Liver (tissue), 7 donors: ENCODE measurements at regions not wholly inside any gene's neighbourhood (a gene's known extent, or its start where the extent isn't known, plus 50 kb on each side); places are given as distances from the start of the nearest gene placed in this dataset.

Experiments used
- DNase-seq: peaks from one replicate; pipeline ENCODE4 v3.0.0-alpha.2; 2017; ENCODE audit warnings: low spot score
- H3K27ac ChIP-seq, 2 donors: one replicate each; pipeline ENCODE4 v1.7.0; 2013; ENCODE audit warnings: inconsistent platforms in 2 of 2, low read length in 2 of 2, control low read depth in 1 of 2, low read depth in 1 of 2, mild to moderate bottlenecking in 1 of 2
- H3K27me3 ChIP-seq, 4 donors: one replicate each; pipeline versions ENCODE4 v1.6.1 to v1.7.0; 2013; ENCODE audit warnings: low read length in 3 of 4, inconsistent platforms in 1 of 4, mild to moderate bottlenecking in 1 of 4, moderate library complexity in 1 of 4; ENCODE audit not compliant: control insufficient read depth in 4 of 4, insufficient read depth in 4 of 4
- H3K36me3 ChIP-seq, 4 donors: one replicate each; pipeline versions ENCODE4 v1.6.1 to v1.7.0; 2013; ENCODE audit warnings: low read length in 3 of 4, mild to moderate bottlenecking in 3 of 4, low read depth in 1 of 4, moderate library complexity in 1 of 4; ENCODE audit not compliant: control insufficient read depth in 4 of 4, insufficient read depth in 3 of 4
- H3K4me1 ChIP-seq, 4 donors: one replicate each; pipeline versions ENCODE4 v1.6.1 to v1.7.0; 2013; ENCODE audit warnings: low read length in 3 of 4, mild to moderate bottlenecking in 3 of 4, moderate library complexity in 1 of 4; ENCODE audit not compliant: control insufficient read depth in 4 of 4, insufficient read depth in 4 of 4
- H3K4me3 ChIP-seq, 3 donors: one replicate each; pipeline versions ENCODE4 v1.6.1 to v1.7.0; 2013; ENCODE audit warnings: low read length in 3 of 3, control low read depth in 1 of 3, low read depth in 1 of 3, mild to moderate bottlenecking in 1 of 3
- H3K9ac ChIP-seq, 2 donors: one replicate each; pipeline ENCODE4 v1.7.0; 2013; ENCODE audit warnings: low read length in 2 of 2, mild to moderate bottlenecking in 2 of 2, moderate library complexity in 2 of 2, control low read depth in 1 of 2, low read depth in 1 of 2
- H3K9me3 ChIP-seq, 4 donors: one replicate each; pipeline versions ENCODE4 v1.6.1 to v1.7.0; 2013; ENCODE audit warnings: low read length in 3 of 4; ENCODE audit not compliant: control insufficient read depth in 4 of 4
- EGR1 ChIP-seq, 2 donors: IDR thresholded peaks; 2 replicates each; pipeline ENCODE4 v1.6.1; 2016 to 2018; ENCODE audit warnings: antibody characterized with exemption in 2 of 2, low read depth in 2 of 2
- FOXA1 ChIP-seq: IDR thresholded peaks from 2 replicates; pipeline ENCODE4 v1.6.1; 2016; ENCODE audit warnings: antibody characterized with exemption
- GABPA ChIP-seq, 2 donors: IDR thresholded peaks in 1 of 2; conservative IDR thresholded peaks in 1 of 2; 2 replicates each; pipeline ENCODE4 v1.6.1; 2016; ENCODE audit warnings: antibody characterized with exemption in 2 of 2, mild to moderate bottlenecking in 1 of 2, moderate library complexity in 1 of 2
- HNF4A ChIP-seq, 2 donors: conservative IDR thresholded peaks; 2 replicates each; pipeline ENCODE4 v1.6.1; 2016; ENCODE audit warnings: antibody characterized with exemption in 2 of 2, mild to moderate bottlenecking in 2 of 2
- HNF4G ChIP-seq: IDR thresholded peaks from 2 replicates; pipeline ENCODE4 v1.6.1; 2016; ENCODE audit warnings: antibody characterized with exemption
- JUND ChIP-seq, 2 donors: IDR thresholded peaks; 2 replicates each; pipeline ENCODE4 v1.6.1; 2016; ENCODE audit warnings: antibody characterized with exemption in 2 of 2
- NR2F2 ChIP-seq: IDR thresholded peaks from 2 replicates; pipeline ENCODE4 v1.6.1; 2016; ENCODE audit warnings: antibody characterized with exemption
- RAD21 ChIP-seq, 2 donors: IDR thresholded peaks; 2 replicates each; pipeline ENCODE4 v1.6.1; 2016; ENCODE audit warnings: antibody characterized with exemption in 2 of 2, mild to moderate bottlenecking in 2 of 2
- SP1 ChIP-seq: IDR thresholded peaks from 2 replicates; pipeline ENCODE4 v1.6.1; 2018; ENCODE audit warnings: antibody characterized with exemption, mild to moderate bottlenecking
- TAF1 ChIP-seq: conservative IDR thresholded peaks from 2 replicates; pipeline ENCODE4 v1.6.1; 2016; ENCODE audit warnings: antibody characterized with exemption, mild to moderate bottlenecking
- YY1 ChIP-seq: IDR thresholded peaks from 2 replicates; pipeline ENCODE4 v1.6.1; 2016; ENCODE audit warnings: antibody characterized with exemption, mild to moderate bottlenecking
- WGBS: extraction: QIAGEN DNeasy Blood & Tissue Kit; methylation state at CpG from one replicate; pipeline ENCODE4 v1.1.7; 2013; 5-methylcytosine and 5-hydroxymethylcytosine counted together
- TF ChIP-seq, protein P1 (sequence below): IDR thresholded peaks from 2 replicates; pipeline ENCODE4 v1.6.1; 2016; ENCODE audit warnings: antibody characterized with exemption
- TF ChIP-seq, protein P2 (sequence below): IDR thresholded peaks from 2 replicates; pipeline ENCODE4 v1.6.1; 2016; ENCODE audit warnings: antibody characterized with exemption, mild to moderate bottlenecking
- TF ChIP-seq, protein P3 (sequence below): IDR thresholded peaks from 2 replicates; pipeline ENCODE4 v1.6.1; 2016; ENCODE audit warnings: antibody characterized with exemption
- TF ChIP-seq, protein P4 (sequence below): IDR thresholded peaks from 2 replicates; pipeline ENCODE4 v1.6.1; 2016; ENCODE audit warnings: antibody characterized with exemption
- donor health status: healthy.
- donor health status: healthy.
- donor health status: healthy.
- donor health status: healthy.

DNA sequence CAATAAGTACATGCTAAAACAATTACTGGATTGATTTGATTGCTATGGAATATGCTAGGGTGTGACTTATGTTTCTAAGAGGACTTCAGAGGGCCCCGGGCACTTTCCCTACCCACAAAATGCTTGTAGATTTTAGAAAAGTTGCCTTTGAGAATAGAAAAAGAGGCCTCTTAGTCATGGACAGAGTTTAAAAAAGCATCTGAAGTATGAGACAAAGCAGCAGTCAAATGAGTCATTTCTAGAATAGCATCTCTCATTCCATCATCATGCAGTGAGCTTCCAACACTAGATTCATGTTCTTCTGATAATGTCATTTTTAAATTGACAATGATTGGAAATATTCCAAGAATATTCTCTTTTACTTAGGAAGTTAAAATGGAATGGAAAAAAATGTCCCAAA, 675.1 kb upstream of the PCDH15 start (continued):
- TF ChIP-seq, protein P1, sequence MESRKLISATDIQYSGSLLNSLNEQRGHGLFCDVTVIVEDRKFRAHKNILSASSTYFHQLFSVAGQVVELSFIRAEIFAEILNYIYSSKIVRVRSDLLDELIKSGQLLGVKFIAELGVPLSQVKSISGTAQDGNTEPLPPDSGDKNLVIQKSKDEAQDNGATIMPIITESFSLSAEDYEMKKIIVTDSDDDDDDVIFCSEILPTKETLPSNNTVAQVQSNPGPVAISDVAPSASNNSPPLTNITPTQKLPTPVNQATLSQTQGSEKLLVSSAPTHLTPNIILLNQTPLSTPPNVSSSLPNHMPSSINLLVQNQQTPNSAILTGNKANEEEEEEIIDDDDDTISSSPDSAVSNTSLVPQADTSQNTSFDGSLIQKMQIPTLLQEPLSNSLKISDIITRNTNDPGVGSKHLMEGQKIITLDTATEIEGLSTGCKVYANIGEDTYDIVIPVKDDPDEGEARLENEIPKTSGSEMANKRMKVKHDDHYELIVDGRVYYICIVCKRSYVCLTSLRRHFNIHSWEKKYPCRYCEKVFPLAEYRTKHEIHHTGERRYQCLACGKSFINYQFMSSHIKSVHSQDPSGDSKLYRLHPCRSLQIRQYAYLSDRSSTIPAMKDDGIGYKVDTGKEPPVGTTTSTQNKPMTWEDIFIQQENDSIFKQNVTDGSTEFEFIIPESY, result no peak
- TF ChIP-seq, protein P2, sequence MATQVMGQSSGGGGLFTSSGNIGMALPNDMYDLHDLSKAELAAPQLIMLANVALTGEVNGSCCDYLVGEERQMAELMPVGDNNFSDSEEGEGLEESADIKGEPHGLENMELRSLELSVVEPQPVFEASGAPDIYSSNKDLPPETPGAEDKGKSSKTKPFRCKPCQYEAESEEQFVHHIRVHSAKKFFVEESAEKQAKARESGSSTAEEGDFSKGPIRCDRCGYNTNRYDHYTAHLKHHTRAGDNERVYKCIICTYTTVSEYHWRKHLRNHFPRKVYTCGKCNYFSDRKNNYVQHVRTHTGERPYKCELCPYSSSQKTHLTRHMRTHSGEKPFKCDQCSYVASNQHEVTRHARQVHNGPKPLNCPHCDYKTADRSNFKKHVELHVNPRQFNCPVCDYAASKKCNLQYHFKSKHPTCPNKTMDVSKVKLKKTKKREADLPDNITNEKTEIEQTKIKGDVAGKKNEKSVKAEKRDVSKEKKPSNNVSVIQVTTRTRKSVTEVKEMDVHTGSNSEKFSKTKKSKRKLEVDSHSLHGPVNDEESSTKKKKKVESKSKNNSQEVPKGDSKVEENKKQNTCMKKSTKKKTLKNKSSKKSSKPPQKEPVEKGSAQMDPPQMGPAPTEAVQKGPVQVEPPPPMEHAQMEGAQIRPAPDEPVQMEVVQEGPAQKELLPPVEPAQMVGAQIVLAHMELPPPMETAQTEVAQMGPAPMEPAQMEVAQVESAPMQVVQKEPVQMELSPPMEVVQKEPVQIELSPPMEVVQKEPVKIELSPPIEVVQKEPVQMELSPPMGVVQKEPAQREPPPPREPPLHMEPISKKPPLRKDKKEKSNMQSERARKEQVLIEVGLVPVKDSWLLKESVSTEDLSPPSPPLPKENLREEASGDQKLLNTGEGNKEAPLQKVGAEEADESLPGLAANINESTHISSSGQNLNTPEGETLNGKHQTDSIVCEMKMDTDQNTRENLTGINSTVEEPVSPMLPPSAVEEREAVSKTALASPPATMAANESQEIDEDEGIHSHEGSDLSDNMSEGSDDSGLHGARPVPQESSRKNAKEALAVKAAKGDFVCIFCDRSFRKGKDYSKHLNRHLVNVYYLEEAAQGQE, result no peak

DNA sequence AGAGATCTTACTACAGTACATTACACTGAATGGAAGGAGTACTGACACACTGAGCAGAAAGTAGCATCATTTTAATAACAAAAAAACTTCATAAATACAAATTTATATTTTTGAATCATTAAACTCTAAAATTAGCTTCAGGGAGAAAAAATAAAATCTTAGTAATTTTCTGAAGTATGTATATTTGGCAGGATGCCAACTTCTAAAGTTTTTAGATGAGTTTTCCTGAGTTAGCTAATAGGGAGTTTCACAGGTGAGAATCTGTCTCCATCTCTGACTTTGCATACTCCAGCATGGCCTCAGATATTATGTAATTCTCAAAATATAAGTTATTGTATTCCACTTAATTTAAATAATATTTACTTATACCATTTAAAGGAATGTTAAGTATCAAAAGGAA, 673.2 kb upstream of the PCDH15 start:
- H3K4me3 ChIP-seq, result no peak overlapping the region
- H3K27me3 ChIP-seq, result no peaks in the 10 kb centered on the region
- no peak for TF ChIP-seq YY1
- TF ChIP-seq, protein P3, sequence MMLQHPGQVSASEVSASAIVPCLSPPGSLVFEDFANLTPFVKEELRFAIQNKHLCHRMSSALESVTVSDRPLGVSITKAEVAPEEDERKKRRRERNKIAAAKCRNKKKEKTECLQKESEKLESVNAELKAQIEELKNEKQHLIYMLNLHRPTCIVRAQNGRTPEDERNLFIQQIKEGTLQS, result no peak
- no peak for TF ChIP-seq SP1
- no peak for TF ChIP-seq GABPA (IDR thresholded peaks at IDR 0.05 in 1 of 2, conservative IDR thresholded peaks at IDR 0.05 in 1 of 2)
- no peak for TF ChIP-seq RAD21 (IDR thresholded peaks at IDR 0.05)
- no peak for TF ChIP-seq NR2F2
- TF ChIP-seq, protein P2, result no peak
- no peak for TF ChIP-seq JUND (IDR thresholded peaks at IDR 0.05)
- no peak for TF ChIP-seq TAF1
- no peaks in the 10 kb centered on the region for H3K36me3 ChIP-seq
- no peak overlapping the region for H3K27ac ChIP-seq
- no peak for DNase-seq
- H3K9ac ChIP-seq, result no peak overlapping the region
- H3K9me3 ChIP-seq, result no peaks in the 10 kb centered on the region
- no peaks in the 10 kb centered on the region for H3K4me1 ChIP-seq

DNA sequence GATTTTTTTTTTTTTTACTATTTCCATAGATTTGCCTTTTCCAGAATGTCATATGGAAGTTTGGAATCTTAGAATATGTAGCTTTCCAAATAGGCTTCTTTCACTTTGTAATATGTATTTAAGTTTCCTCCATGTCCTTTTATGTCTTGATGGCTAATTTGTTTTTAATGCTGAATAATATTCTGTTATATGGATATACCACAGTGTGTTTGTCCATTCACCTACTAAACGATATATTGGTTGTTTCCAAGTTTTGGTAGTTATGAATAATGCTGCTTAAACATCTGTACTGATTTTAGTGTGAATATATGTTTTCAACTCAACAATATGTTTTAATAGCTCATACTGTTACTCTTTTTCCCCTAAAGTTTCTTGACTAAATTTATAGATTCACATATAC, 669.8 kb upstream of the PCDH15 start:
- Histone ChIP-seq H3K4me1 (no peaks in the 10 kb centered on the region), H3K4me3 (no peak overlapping the region), H3K9ac (no peak overlapping the region), H3K9me3 (no peaks in the 10 kb centered on the region), H3K36me3 (no peaks in the 10 kb centered on the region), H3K27me3 (no peaks in the 10 kb centered on the region), H3K27ac (no peak overlapping the region)
- 58% methylated on average over 1 of the region's 1 CpG for WGBS
- DNase-seq, result no peak
- no peak for TF ChIP-seq YY1
- TF ChIP-seq EGR1 (IDR thresholded peaks at IDR 0.05; ENCODE audit: low read depth in 2 of 2), result no peak
- TF ChIP-seq, protein P2, result no peak
- TF ChIP-seq FOXA1, result no peak
- TF ChIP-seq, protein P4, sequence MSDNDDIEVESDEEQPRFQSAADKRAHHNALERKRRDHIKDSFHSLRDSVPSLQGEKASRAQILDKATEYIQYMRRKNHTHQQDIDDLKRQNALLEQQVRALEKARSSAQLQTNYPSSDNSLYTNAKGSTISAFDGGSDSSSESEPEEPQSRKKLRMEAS, result no peak
- TF ChIP-seq HNF4A (conservative IDR thresholded peaks at IDR 0.05), result no peak
- no peak for TF ChIP-seq NR2F2
- no peak for TF ChIP-seq GABPA (IDR thresholded peaks at IDR 0.05 in 1 of 2, conservative IDR thresholded peaks at IDR 0.05 in 1 of 2)
- TF ChIP-seq, protein P1, result no peak
- TF ChIP-seq SP1, result no peak
- no peak for TF ChIP-seq HNF4G
- no peak for TF ChIP-seq JUND (IDR thresholded peaks at IDR 0.05)
